ENCODE measurements at regions not wholly inside any gene's neighbourhood (a gene's known extent, or its start where the extent isn't known, plus 50 kb on each side); places are given as distances from the start of the nearest gene placed in this dataset.

DNA sequence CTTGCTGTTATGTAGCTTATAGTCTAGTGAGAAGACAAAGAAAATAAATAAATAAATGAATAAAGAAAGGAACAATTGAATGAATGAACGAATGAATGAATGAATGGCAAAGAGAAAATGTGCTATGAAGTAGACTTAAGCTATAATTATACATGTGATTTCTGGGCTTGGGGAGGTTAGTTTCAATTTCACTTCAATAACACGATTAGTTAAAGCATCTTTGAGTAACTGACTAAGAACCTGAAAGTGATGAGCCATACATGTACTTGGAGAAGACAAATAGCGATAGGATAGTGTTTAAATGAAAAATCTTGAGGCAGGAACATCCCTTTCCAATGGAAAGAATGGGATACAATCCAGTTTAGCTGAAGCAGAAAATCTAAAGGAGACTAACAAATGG, 593.1 kb upstream of the LRRTM4 start:
- TF ChIP-seq, protein P1, sequence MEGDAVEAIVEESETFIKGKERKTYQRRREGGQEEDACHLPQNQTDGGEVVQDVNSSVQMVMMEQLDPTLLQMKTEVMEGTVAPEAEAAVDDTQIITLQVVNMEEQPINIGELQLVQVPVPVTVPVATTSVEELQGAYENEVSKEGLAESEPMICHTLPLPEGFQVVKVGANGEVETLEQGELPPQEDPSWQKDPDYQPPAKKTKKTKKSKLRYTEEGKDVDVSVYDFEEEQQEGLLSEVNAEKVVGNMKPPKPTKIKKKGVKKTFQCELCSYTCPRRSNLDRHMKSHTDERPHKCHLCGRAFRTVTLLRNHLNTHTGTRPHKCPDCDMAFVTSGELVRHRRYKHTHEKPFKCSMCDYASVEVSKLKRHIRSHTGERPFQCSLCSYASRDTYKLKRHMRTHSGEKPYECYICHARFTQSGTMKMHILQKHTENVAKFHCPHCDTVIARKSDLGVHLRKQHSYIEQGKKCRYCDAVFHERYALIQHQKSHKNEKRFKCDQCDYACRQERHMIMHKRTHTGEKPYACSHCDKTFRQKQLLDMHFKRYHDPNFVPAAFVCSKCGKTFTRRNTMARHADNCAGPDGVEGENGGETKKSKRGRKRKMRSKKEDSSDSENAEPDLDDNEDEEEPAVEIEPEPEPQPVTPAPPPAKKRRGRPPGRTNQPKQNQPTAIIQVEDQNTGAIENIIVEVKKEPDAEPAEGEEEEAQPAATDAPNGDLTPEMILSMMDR (conservative IDR thresholded peaks at IDR 0.05 in 1 of 2, IDR thresholded peaks at IDR 0.05 in 1 of 2; ENCODE audit: low read depth in 1 of 2, low read length in 2 of 2): no peak
- TF ChIP-seq EZH2 (IDR thresholded peaks at IDR 0.05; ENCODE audit: low read length, missing control alignments): no peak
